Stomach (tissue), 8 donors: ENCODE measurements at regions not wholly inside any gene's neighbourhood (a gene's known extent, or its start where the extent isn't known, plus 50 kb on each side); places are given as distances from the start of the nearest gene placed in this dataset.

Experiments
- DNase-seq, 2 donors: peaks; one replicate each; pipeline versions ENCODE4 v3.0.0 to v3.0.0-alpha.2; 2013 to 2019
- H3K27ac ChIP-seq, 5 donors: fragments of 200-600 bp in 4 of 5; sonication (generic) in 4 of 5; one replicate each; pipeline ENCODE4 v1.5.1; 2013 to 2019; ENCODE audit warnings: mild to moderate bottlenecking in 1 of 5, moderate library complexity in 1 of 5
- H3K27me3 ChIP-seq, 3 donors: fragments of 200-600 bp; sonication (generic); one replicate each; pipeline ENCODE4 v1.5.1; 2017 to 2019; ENCODE audit warnings: mixed run types in 1 of 3
- H3K36me3 ChIP-seq, 4 donors: fragments of 200-600 bp; sonication (generic); 1 replicate in 3 of 4; 2 replicates in 1 of 4; pipeline ENCODE4 v1.5.1; 2016 to 2019
- H3K4me1 ChIP-seq, 4 donors: fragments of 200-600 bp; sonication (generic); one replicate each; pipeline ENCODE4 v1.5.1; 2016 to 2019
- H3K4me3 ChIP-seq, 4 donors: fragments of 200-600 bp; sonication (generic) in 3 of 4; one replicate each; pipeline ENCODE4 v1.5.1; 2016 to 2019; ENCODE audit warnings: mild to moderate bottlenecking in 1 of 4
- H3K9me3 ChIP-seq, 4 donors: fragments of 200-600 bp; sonication (generic); one replicate each; pipeline ENCODE4 v1.5.1; 2016 to 2019
- CTCF ChIP-seq, 7 experiments: fragments of 450-650 bp in 4 of 7; fragments of 200-600 bp in 3 of 7; sonication (generic) in 3 of 7; IDR thresholded peaks; one replicate each; pipeline ENCODE4 v1.5.1; 2016 to 2019; ENCODE audit warnings: antibody characterized with exemption in 7 of 7, control low read depth in 2 of 7, mild to moderate bottlenecking in 1 of 7
- EP300 ChIP-seq: sonication (generic); formaldehyde crosslinking; IDR thresholded peaks from one replicate; pipeline ENCODE4 v1.6.1; 2017; ENCODE audit warnings: antibody characterized with exemption
- POLR2A ChIP-seq, 4 donors: fragments of 450-650 bp; IDR thresholded peaks; one replicate each; pipeline ENCODE4 v1.6.1; 2016; ENCODE audit warnings: antibody characterized with exemption in 4 of 4, control low read depth in 2 of 4, mild to moderate bottlenecking in 1 of 4, moderate library complexity in 1 of 4
- POLR2AphosphoS5 ChIP-seq, 3 donors: sonication (generic); formaldehyde crosslinking; IDR thresholded peaks; one replicate each; pipeline ENCODE4 v1.6.1; 2016; ENCODE audit warnings: antibody characterized with exemption in 3 of 3
- WGBS, 5 donors: extraction: QIAGEN DNeasy Blood & Tissue Kit in 3 of 5; methylation state at CpG; one replicate each; pipeline versions ENCODE4 v1.1.5 to v1.1.7; 2013 to 2018; 5-methylcytosine and 5-hydroxymethylcytosine counted together
- intact Hi-C: fragments of 100-400 bp; cut with DNase I; formaldehyde crosslinking; loops from one replicate; pipeline ENCODE4 v1.15.1; 2023; ENCODE audit warnings: low total_unique reads
- donor health status: healthy with polysubstance abuse.
- donor health status: Bipolar disorder and iron deficiency.
- donor health status: healthy.

- H3K4me3 ChIP-seq = no peak overlapping the region
- H3K4me1 ChIP-seq = peaks cover 0 to 5% (median 0%) of the 10 kb centered on the region in 4 donors
- DNase-seq = no peak
- peaks cover 0 to 12% (median 0%) of the 10 kb centered on the region in 3 donors for H3K27me3 ChIP-seq
- H3K27ac ChIP-seq = no peak overlapping the region
- no peaks in the 10 kb centered on the region for H3K9me3 ChIP-seq
- TF ChIP-seq EP300 = no peak
- H3K36me3 ChIP-seq = no peaks in the 10 kb centered on the region
- intact Hi-C loops = no loop called here
- WGBS, 5 donors = 54 to 77% (median 63%) methylated on average over 4 of the region's 4 CpGs
Observed at GRCh38 chr6:95093154-95093553, 484.2 kb upstream of the MANEA start.

GRCh38 chr6:95094751-95095663 lies 482.3 kb upstream of the MANEA start:
- Histone ChIP-seq H3K4me1 (peaks cover 0 to 5% (median 0%) of the 10 kb centered on the region in 4 donors), H3K36me3 (no peaks in the 10 kb centered on the region), H3K4me3 (no peak overlapping the region), H3K27ac (no peak overlapping the region), H3K9me3 (no peaks in the 10 kb centered on the region), H3K27me3 (peaks cover 0 to 12% (median 0%) of the 10 kb centered on the region in 3 donors)
- no peak for TF ChIP-seq POLR2AphosphoS5 (IDR thresholded peaks at IDR 0.05)
- TF ChIP-seq CTCF (IDR thresholded peaks at IDR 0.05) = no peak
- no peak for TF ChIP-seq POLR2A (IDR thresholded peaks at IDR 0.05)
- no peak for TF ChIP-seq EP300
- peak in 1 of 2 donors; percentile 3 for DNase-seq
- WGBS, 5 donors = 34 to 43% (median 39%) methylated on average over 6 of the region's 6 CpGs
- intact Hi-C loops = no loop called here

GRCh38 chr6:95095855-95096254 lies 481.5 kb upstream of the MANEA start:
- DNase-seq = no peak
- Histone ChIP-seq H3K36me3 (no peaks in the 10 kb centered on the region), H3K27ac (no peak overlapping the region), H3K9me3 (no peaks in the 10 kb centered on the region), H3K4me1 (peaks cover 0 to 5% (median 0%) of the 10 kb centered on the region in 4 donors), H3K27me3 (peaks cover 0 to 12% (median 0%) of the 10 kb centered on the region in 3 donors), H3K4me3 (no peak overlapping the region)
- TF ChIP-seq EP300 (no peak), POLR2AphosphoS5 (IDR thresholded peaks at IDR 0.05) (no peak), POLR2A (IDR thresholded peaks at IDR 0.05) (no peak), CTCF (IDR thresholded peaks at IDR 0.05) (no peak)
- intact Hi-C loops = no loop called here
- 55 to 76% (median 63%) methylated on average over 2 of the region's 2 CpGs for WGBS, 5 donors

- Histone ChIP-seq H3K4me3 (no peak overlapping the region), H3K36me3 (no peaks in the 10 kb centered on the region), H3K27ac (no peak overlapping the region), H3K9me3 (no peaks in the 10 kb centered on the region), H3K27me3 (no peaks in the 10 kb centered on the region), H3K4me1 (peaks cover 0 to 5% (median 0%) of the 10 kb centered on the region in 4 donors)
- TF ChIP-seq POLR2A (IDR thresholded peaks at IDR 0.05) = no peak
- TF ChIP-seq POLR2AphosphoS5 (IDR thresholded peaks at IDR 0.05) = no peak
- TF ChIP-seq CTCF (IDR thresholded peaks at IDR 0.05) = no peak
- TF ChIP-seq EP300 = no peak
- DNase-seq = no peak
- intact Hi-C loops = no loop called here
- 77 to 92% (median 87%) methylated on average over 1 of the region's 1 CpG for WGBS, 5 donors
Observed at GRCh38 chr6:95099410-95099809, 477.9 kb upstream of the MANEA start.

GRCh38 chr6:95109212-95109611 lies 468.1 kb upstream of the MANEA start:
- 53 to 67% (median 56%) methylated on average over 1 of the region's 1 CpG for WGBS, 5 donors
- no peaks in the 10 kb centered on the region for H3K27me3 ChIP-seq
- TF ChIP-seq EP300 (no peak), CTCF (IDR thresholded peaks at IDR 0.05) (no peak), POLR2A (IDR thresholded peaks at IDR 0.05) (no peak), POLR2AphosphoS5 (IDR thresholded peaks at IDR 0.05) (no peak)
- H3K4me3 ChIP-seq = no peak overlapping the region
- intact Hi-C loops = no loop called here
- no peaks in the 10 kb centered on the region for H3K9me3 ChIP-seq
- no peaks in the 10 kb centered on the region for H3K36me3 ChIP-seq
- H3K4me1 ChIP-seq = no peaks in the 10 kb centered on the region
- no peak overlapping the region for H3K27ac ChIP-seq
- no peak for DNase-seq
